ENCODE measurements at regions not wholly inside any gene's neighbourhood (a gene's known extent, or its start where the extent isn't known, plus 50 kb on each side); places are given as distances from the start of the nearest gene placed in this dataset.

GRCh38 chrX:74009041-74009440, 156.5 kb upstream of the XIST start:
- H3K27ac ChIP-seq (ENCODE audit: insufficient read length, low read depth, low read length): no peak overlapping the region
- H2AK5ac ChIP-seq (ENCODE audit: insufficient read length, low read length): no peak overlapping the region
- H3K9ac ChIP-seq (ENCODE audit: extremely low read depth, insufficient read length, low read length): no peak overlapping the region
- Mint-ChIP-seq H3K27ac (peak overlapping the region in 1 of 3 experiments; percentile 86; a peak in 1 of 7 replicates), H3K4me3 (no peak overlapping the region), H3K36me3 (ENCODE audit: insufficient read depth in 1 of 3, low read depth in 3 of 3) (peaks cover 21 to 37% (median 25%) of the 10 kb centered on the region in 3 experiments), H3K27me3 (ENCODE audit: low read depth) (no peaks in the 10 kb centered on the region), H3K9me3 (peaks cover 12 to 19% of the 10 kb centered on the region in 2 experiments), H3K4me1 (peaks cover 2% of the 10 kb centered on the region in 2 experiments; a peak in 1 of 4 replicates)
- H4K20me1 ChIP-seq (ENCODE audit: control insufficient read depth, insufficient read depth, insufficient read length): no peaks in the 10 kb centered on the region
- H2BK15ac ChIP-seq (ENCODE audit: low read depth, low read length): no peak overlapping the region
- H3K23me2 ChIP-seq (ENCODE audit: insufficient read length, low read depth, low read length, poor library complexity, severe bottlenecking): no peaks in the 10 kb centered on the region
- no peaks in the 10 kb centered on the region for H3K79me1 ChIP-seq (ENCODE audit: insufficient read depth, low read depth, low read length, poor library complexity, severe bottlenecking)
- no peak for TF ChIP-seq CTCF (conservative IDR thresholded peaks at IDR 0.05)
- no peak overlapping the region for H3K56ac ChIP-seq (ENCODE audit: insufficient read length, low read depth, low read length)
- H3K79me2 ChIP-seq (ENCODE audit: insufficient read depth, low read length): no peaks in the 10 kb centered on the region
- no peak overlapping the region for H3K23ac ChIP-seq (ENCODE audit: insufficient read length, low read depth, low read length)
- H3K4ac ChIP-seq (ENCODE audit: low read depth, low read length): no peak overlapping the region
- DNase-seq: no peak
- no peak overlapping the region for H2AFZ ChIP-seq (ENCODE audit: low read length)
- no peak overlapping the region for H3K4me2 ChIP-seq (ENCODE audit: insufficient read depth, insufficient read length, low read length)
- no peak overlapping the region for H2BK120ac ChIP-seq (ENCODE audit: low read depth, low read length, poor library complexity, severe bottlenecking)
- H3K9me3 ChIP-seq (ENCODE audit: control insufficient read depth, low read depth, low read length): peaks cover 6% of the 10 kb centered on the region
- no peaks in the 10 kb centered on the region for H3K4me1 ChIP-seq (ENCODE audit: insufficient read depth, low read length)
- H3K27me3 ChIP-seq (ENCODE audit: insufficient read depth, low read length): no peaks in the 10 kb centered on the region
- H3K14ac ChIP-seq (ENCODE audit: insufficient read depth, low read length): no peak overlapping the region
- no peak overlapping the region for H3K18ac ChIP-seq (ENCODE audit: insufficient read length, low read depth, low read length)
- no peak overlapping the region for H2BK12ac ChIP-seq (ENCODE audit: insufficient read length, low read depth, low read length)
- H4K91ac ChIP-seq (ENCODE audit: insufficient read length, low read depth, low read length): no peak overlapping the region
- no peak overlapping the region for H2BK20ac ChIP-seq (ENCODE audit: low read depth, low read length, poor library complexity, severe bottlenecking)
- no peak overlapping the region for H2BK5ac ChIP-seq (ENCODE audit: insufficient read length, low read length)
- WGBS (ENCODE audit: extremely low coverage, insufficient read length, low lambda C conversion rate): no CpG with 5 or more reads among the region's 2 CpGs
- H3T11ph ChIP-seq (ENCODE audit: low read length): no peak overlapping the region
- no peak overlapping the region for H4K8ac ChIP-seq (replicated peaks; ENCODE audit: insufficient read length, low read depth, low read length)
- H4K5ac ChIP-seq (ENCODE audit: insufficient read length, low read depth, low read length): no peak overlapping the region

Measured in H9 (cell line).